Epithelial cell of esophagus (primary cell): ENCODE measurements at regions not wholly inside any gene's neighbourhood (a gene's known extent, or its start where the extent isn't known, plus 50 kb on each side); places are given as distances from the start of the nearest gene placed in this dataset.

ENCODE experiments used
- DNase-seq: peaks from one replicate; pipeline ENCODE4 v3.0.0; 2010; ENCODE audit warnings: low read depth
- H3K4me3 ChIP-seq: 2 replicates; pipeline ENCODE4 v1.5.1; 2011; ENCODE audit warnings: mild to moderate bottlenecking, low read length, control low read depth
- TF ChIP-seq, protein P1 (sequence below): IDR thresholded peaks from 2 replicates; pipeline ENCODE4 v1.5.1; 2011; ENCODE audit warnings: low read depth, mild to moderate bottlenecking, low read length, control low read depth, inconsistent platforms; ENCODE audit not compliant: insufficient read depth; ENCODE audit errors: missing control alignments

DNA sequence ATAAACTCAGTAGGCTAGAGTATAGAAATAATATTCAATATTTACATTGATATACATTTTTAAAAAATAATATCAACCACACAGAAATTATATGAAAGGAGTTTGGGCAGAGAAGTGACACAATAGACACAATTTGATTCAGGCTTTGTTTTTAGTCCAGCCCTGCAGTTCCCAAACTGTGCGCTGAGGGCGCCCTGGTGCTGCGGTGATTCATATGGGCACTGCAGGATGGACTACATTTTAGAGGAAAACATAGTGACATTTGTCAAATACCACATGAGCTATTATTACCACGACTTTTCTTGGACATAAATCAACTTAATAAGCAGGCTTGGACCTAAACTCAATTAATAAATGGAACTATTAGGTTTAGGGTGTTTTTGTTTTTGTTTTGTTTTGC is 364.3 kb upstream of the ID4 start:
- no peak overlapping the region for H3K4me3 ChIP-seq
- TF ChIP-seq, protein P1, sequence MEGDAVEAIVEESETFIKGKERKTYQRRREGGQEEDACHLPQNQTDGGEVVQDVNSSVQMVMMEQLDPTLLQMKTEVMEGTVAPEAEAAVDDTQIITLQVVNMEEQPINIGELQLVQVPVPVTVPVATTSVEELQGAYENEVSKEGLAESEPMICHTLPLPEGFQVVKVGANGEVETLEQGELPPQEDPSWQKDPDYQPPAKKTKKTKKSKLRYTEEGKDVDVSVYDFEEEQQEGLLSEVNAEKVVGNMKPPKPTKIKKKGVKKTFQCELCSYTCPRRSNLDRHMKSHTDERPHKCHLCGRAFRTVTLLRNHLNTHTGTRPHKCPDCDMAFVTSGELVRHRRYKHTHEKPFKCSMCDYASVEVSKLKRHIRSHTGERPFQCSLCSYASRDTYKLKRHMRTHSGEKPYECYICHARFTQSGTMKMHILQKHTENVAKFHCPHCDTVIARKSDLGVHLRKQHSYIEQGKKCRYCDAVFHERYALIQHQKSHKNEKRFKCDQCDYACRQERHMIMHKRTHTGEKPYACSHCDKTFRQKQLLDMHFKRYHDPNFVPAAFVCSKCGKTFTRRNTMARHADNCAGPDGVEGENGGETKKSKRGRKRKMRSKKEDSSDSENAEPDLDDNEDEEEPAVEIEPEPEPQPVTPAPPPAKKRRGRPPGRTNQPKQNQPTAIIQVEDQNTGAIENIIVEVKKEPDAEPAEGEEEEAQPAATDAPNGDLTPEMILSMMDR = peak; percentile 50
- peak; percentile 31 for DNase-seq

DNA sequence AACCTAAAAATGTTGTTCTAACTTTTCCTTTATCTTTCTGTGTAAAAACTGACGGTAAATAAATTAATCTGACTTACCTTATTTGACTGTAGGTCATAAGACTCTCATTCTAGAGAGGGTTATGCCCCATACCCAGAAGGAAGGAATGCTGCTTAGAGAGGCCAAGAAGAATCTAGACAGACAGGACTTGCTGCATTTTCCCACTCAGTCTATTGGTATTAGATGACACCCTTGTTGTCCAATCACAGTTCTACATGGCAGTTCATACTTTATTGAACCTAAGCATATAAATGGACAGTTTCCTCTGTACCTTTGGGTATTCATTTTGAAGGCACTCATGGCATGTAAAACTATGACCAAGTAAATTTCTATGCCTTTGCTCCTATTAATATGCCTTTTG is 359.6 kb upstream of the ID4 start:
- no peak overlapping the region for H3K4me3 ChIP-seq
- DNase-seq = peak; percentile 81
- TF ChIP-seq, protein P1 = no peak

DNA sequence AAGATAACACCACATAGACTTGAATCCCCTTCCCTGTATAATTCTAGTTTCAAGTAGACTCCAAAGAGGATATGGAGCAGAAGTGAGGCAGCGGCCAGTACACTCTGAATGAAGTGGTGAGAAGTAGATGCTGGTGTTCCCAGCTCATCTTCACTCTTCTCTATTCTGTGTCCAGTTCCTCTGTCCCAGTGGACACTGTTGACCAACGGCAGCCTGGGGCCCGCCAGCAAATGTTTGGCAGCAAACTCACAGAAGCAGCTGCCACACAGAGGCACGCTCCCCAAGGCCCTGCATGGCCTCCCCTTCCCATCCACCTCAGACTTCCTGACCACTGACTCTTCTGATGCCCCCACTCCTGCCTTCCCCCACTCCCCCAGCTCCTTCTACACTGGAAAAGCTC is 358.9 kb upstream of the ID4 start:
- TF ChIP-seq, protein P1 = no peak
- no peak overlapping the region for H3K4me3 ChIP-seq
- no peak for DNase-seq

DNA sequence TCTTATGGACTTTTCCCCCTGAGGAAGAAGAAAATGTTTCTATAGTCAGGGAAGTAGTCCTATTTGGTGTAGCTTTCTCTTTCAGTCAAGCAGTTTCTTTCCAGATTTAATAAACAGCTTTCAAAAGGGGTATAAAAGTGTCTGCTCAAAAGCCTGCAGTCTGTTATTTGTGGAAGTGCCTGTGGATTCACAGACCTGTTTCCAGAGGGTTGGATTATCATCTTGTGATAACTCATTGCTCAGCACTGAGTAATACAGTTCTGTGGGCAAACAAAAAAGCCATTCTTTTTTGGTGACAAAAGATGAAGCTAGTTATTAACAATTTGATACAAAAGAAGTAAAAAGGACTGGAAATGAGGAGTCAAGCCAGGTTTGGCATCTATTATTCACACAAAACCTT is 358.2 kb upstream of the ID4 start:
- H3K4me3 ChIP-seq = no peak overlapping the region
- TF ChIP-seq, protein P1 = no peak
- peak; percentile 48 for DNase-seq

DNA sequence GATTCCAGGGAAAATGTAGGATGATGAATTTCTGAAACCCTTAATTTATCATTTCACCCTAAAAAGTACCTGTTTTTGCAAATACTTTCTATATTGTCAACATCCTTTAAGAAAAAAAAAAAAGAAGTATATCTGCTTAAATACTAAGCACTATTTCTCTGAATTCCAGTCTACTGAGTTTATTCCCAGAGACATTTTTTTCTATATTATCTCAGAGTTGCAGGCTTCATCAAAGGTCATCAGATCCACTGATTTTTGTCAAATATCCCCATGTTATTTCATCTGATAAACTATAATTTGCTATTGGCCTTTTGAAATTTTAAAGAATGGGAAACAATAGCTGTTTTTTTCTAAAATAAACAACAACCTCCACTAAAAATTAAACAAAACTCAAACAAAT is 357.6 kb upstream of the ID4 start:
- TF ChIP-seq, protein P1 = no peak
- no peak for DNase-seq
- H3K4me3 ChIP-seq = no peak overlapping the region

DNA sequence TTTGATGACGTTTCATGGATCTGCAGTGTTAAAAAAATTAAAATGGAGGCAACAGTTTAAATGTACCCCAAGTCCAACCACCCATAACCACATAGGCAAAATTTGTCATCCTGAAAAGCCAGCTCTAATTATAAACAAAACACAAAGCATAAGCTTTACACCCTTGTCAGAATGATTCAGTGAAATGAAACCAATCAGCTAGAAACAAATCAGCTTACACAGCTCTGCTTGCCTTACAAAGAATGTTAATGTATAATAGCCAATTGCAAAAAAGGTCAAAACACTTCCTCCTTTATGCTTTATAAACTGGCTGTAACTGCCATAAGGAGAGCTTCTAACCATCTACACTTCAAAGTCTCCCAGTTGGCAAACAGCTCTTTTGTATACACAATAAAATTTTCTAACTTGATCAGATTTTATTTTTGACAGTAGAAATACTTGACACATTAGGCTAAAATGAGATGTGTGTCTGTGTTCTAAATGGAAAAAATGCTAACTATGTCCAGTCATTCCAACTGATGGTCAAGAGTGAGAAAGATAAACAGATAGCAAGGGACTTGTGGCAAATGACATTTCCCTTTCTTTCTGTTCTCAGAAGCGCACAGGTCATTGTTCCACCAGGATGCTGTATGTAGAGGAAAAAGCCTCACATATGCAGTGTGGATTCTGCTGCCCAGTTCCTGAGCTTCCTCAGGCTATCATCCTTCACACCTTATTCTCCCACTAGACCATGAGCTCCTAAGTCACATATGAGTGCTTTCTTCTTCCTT is 344.3 kb upstream of the ID4 start:
- DNase-seq = no peak
- no peak overlapping the region for H3K4me3 ChIP-seq
- TF ChIP-seq, protein P1 = no peak

DNA sequence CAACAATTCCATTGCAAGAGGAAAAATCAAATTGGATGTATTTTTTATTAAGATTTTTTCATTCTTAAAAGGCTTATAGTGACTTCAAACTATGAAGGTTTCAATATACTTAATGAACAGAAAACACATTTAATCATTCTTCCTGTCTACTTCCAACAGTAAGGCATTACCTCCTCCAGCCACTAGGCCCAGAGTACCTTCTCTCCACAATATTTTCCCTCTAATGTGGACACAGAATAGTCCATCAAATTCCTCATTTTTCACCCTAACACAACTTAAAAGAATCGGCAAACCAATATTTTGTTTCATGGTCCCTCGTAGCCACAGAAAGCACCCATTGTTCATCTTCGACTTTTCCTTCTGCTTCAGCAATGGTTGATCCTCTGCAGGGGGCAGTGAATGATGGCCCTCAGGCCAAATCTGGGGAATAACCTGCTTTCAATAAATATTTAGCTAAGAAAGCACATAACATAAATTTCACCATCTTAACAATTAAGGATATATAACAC is 335.4 kb upstream of the ID4 start:
- no peak overlapping the region for H3K4me3 ChIP-seq
- TF ChIP-seq, protein P1 = no peak

More for the DNA sequence above, 335.4 kb upstream of the ID4 start:
- no peak for DNase-seq
